IMR-90 (cell line): ENCODE measurements at regions not wholly inside any gene's neighbourhood (a gene's known extent, or its start where the extent isn't known, plus 50 kb on each side); places are given as distances from the start of the nearest gene placed in this dataset.

ENCODE experiments used
- ATAC-seq: fragments of 200-7000 bp; cut with Tn5 transposase; 2 replicates; pipeline ENCODE4 v1.9.1; 2020; ENCODE audit warnings: low read depth, mild to moderate bottlenecking, moderate library complexity
- BruUV-seq: library from RNA; stranded (reverse); fragments of 400-500 nt; replicated peaks from 2 replicates; lab custom pipeline; 2021; lab: Mats Ljungman, UMichigan
- CTCF ChIA-PET: fragments of 300-600 bp; formaldehyde crosslinking; extraction: SDS; loops from one replicate; lab custom pipeline; 2021; ENCODE audit warnings: antibody characterized with exemption; lab: Yijun Ruan, JAX
- POLR2A ChIA-PET: fragments of 300-600 bp; sonication (Branson Sonifier 250); formaldehyde crosslinking; loops from one replicate; lab custom pipeline; 2022; ENCODE audit warnings: antibody characterized with exemption; ENCODE audit not compliant: unreplicated experiment; lab: Charles Lee
- DNase-seq: peaks from one replicate; pipeline ENCODE4 v3.0.0; 2013
- H2AFZ ChIP-seq: replicated peaks from 2 replicates; pipeline ENCODE3; 2013; ENCODE audit warnings: low read length, mild to moderate bottlenecking; ENCODE audit not compliant: poor library complexity
- H2AK5ac ChIP-seq: 2 replicates; pipeline ENCODE4 v1.6.1; 2013; ENCODE audit warnings: low read depth, low read length, inconsistent platforms
- H2AK9ac ChIP-seq: replicated peaks from 2 replicates; pipeline ENCODE3; 2013; ENCODE audit warnings: mild to moderate bottlenecking, low read depth, low read length, moderate library complexity; ENCODE audit not compliant: poor library complexity
- H2BK120ac ChIP-seq: 2 replicates; pipeline ENCODE4 v1.6.1; 2013; ENCODE audit warnings: low read depth, low read length, inconsistent platforms
- H2BK15ac ChIP-seq: 3 replicates; pipeline ENCODE4 v1.6.1; 2013; ENCODE audit warnings: low read depth, low read length, inconsistent platforms
- H2BK20ac ChIP-seq: 2 replicates; pipeline ENCODE4 v1.6.1; 2013; ENCODE audit warnings: low read depth, mild to moderate bottlenecking, inconsistent platforms, low read length, moderate library complexity
- H2BK5ac ChIP-seq: 2 replicates; pipeline ENCODE4 v1.6.1; 2013; ENCODE audit warnings: mild to moderate bottlenecking, low read depth, low read length, inconsistent platforms; ENCODE audit not compliant: poor library complexity, severe bottlenecking
- H3K14ac ChIP-seq: replicated peaks from 2 replicates; pipeline ENCODE4 v1.6.1; 2013; ENCODE audit warnings: low read depth, low read length, inconsistent platforms
- H3K18ac ChIP-seq: 2 replicates; pipeline ENCODE4 v1.6.1; 2013; ENCODE audit warnings: low read depth, low read length, control low read depth
- H3K23ac ChIP-seq: 2 replicates; pipeline ENCODE4 v1.6.1; 2013; ENCODE audit warnings: low read depth, low read length, inconsistent platforms
- H3K27ac ChIP-seq: 2 replicates; pipeline ENCODE4 v1.5.1; 2013; ENCODE audit warnings: mild to moderate bottlenecking, control low read depth, low read length; ENCODE audit not compliant: insufficient read depth
- H3K27me3 ChIP-seq: 2 replicates; pipeline ENCODE4 v1.6.1; 2013; ENCODE audit warnings: low read length; ENCODE audit not compliant: control insufficient read depth, insufficient read depth
- H3K36me3 ChIP-seq: 2 replicates; pipeline ENCODE4 v1.6.1; 2013; ENCODE audit warnings: low read length, mixed read lengths; ENCODE audit not compliant: control insufficient read depth, insufficient read depth
- H3K4ac ChIP-seq: 2 replicates; pipeline ENCODE4 v1.6.1; 2013; ENCODE audit warnings: low read depth, low read length, inconsistent platforms
- H3K4me1 ChIP-seq: 2 replicates; pipeline ENCODE4 v1.6.1; 2013; ENCODE audit warnings: low read length, mixed read lengths; ENCODE audit not compliant: control insufficient read depth, insufficient read depth
- H3K4me2 ChIP-seq: 2 replicates; pipeline ENCODE4 v1.6.1; 2013; ENCODE audit warnings: low read depth, mild to moderate bottlenecking, control low read depth, low read length, moderate library complexity
- H3K4me3 ChIP-seq: 2 replicates; pipeline ENCODE4 v1.5.1; 2013; ENCODE audit warnings: low read depth, mild to moderate bottlenecking, control low read depth, low read length, moderate library complexity; ENCODE audit not compliant: insufficient read depth
- H3K56ac ChIP-seq: 2 replicates; pipeline ENCODE4 v1.6.1; 2013; ENCODE audit warnings: low read length, inconsistent platforms; ENCODE audit not compliant: insufficient read depth; ENCODE audit errors: extremely low read depth
- H3K79me1 ChIP-seq, 2 experiments: 2 replicates each; pipeline ENCODE4 v1.6.1; 2013; ENCODE audit warnings: low read length in 2 of 2, inconsistent platforms in 1 of 2, low read depth in 1 of 2
- H3K9ac ChIP-seq: 2 replicates; pipeline ENCODE4 v1.6.1; 2013; ENCODE audit warnings: low read depth, low read length, control low read depth
- H3K9me1 ChIP-seq: 2 replicates; pipeline ENCODE4 v1.6.1; 2013; ENCODE audit warnings: low read length, inconsistent platforms; ENCODE audit not compliant: insufficient read depth
- H3K9me3 ChIP-seq: 2 replicates; pipeline ENCODE4 v1.6.1; 2013; ENCODE audit warnings: low read length; ENCODE audit not compliant: control insufficient read depth, insufficient read depth
- H4K20me1 ChIP-seq: 2 replicates; pipeline ENCODE4 v1.6.1; 2013; ENCODE audit warnings: low read length, inconsistent platforms; ENCODE audit not compliant: insufficient read depth
- H4K5ac ChIP-seq: 2 replicates; pipeline ENCODE4 v1.6.1; 2013; ENCODE audit warnings: mild to moderate bottlenecking, low read depth, low read length, control low read depth
- H4K8ac ChIP-seq, 2 experiments: 2 replicates each; pipeline ENCODE4 v1.6.1; 2013; ENCODE audit warnings: low read depth in 2 of 2, low read length in 2 of 2, control low read depth in 1 of 2, inconsistent platforms in 1 of 2
- H4K91ac ChIP-seq: 2 replicates; pipeline ENCODE4 v1.6.1; 2013; ENCODE audit warnings: low read depth, low read length, inconsistent platforms; ENCODE audit not compliant: insufficient read depth
- NFE2L2 ChIP-seq: fragments of 150-350 bp; IDR thresholded peaks from 2 replicates; pipeline ENCODE4 v1.6.1; 2016; ENCODE audit warnings: low read depth, mild to moderate bottlenecking, low read length
- WGBS, 2 experiments: methylation state at CpG; one replicate each; pipeline versions ENCODE4 v1.1.5 to v1.1.7; 2013; ENCODE audit warnings: missing lambda C conversion rate in 2 of 2; ENCODE audit not compliant: insufficient read length in 1 of 2; ENCODE audit errors: extremely low coverage in 2 of 2; 5-methylcytosine and 5-hydroxymethylcytosine counted together
- dilution Hi-C: fragments of 300-500 bp; cut with HindIII; formaldehyde crosslinking; loops from one replicate; pipeline ENCODE4 v1.14.3; 2018; ENCODE audit warnings: low sequenced_read_pairs; ENCODE audit not compliant: unreplicated experiment
- in situ Hi-C: fragments of 300-500 bp; cut with MboI; formaldehyde crosslinking; loops from 3 replicates; pipeline ENCODE4 v1.14.3; 2019; ENCODE audit warnings: low sequenced_read_pairs, inconsistent platforms, mixed read lengths
- intact Hi-C: fragments of 100-400 bp; cut with micrococcal nuclease; formaldehyde crosslinking; loops from 2 replicates; pipeline ENCODE4 v1.10.0; 2022

- no peaks in the 10 kb centered on the region for H3K36me3 ChIP-seq
- H2BK20ac ChIP-seq, result no peak overlapping the region
- H3K4ac ChIP-seq, result no peak overlapping the region
- H3K9me1 ChIP-seq, result no peaks in the 10 kb centered on the region
- H4K8ac ChIP-seq, result no peak overlapping the region
- H3K79me1 ChIP-seq, result no peaks in the 10 kb centered on the region
- no peak overlapping the region for H3K4me3 ChIP-seq
- no CpG with 5 or more reads among the region's 2 CpGs for whole genome bisulfite sequencing, 2 experiments
- H3K18ac ChIP-seq, result no peak overlapping the region
- no peak overlapping the region for H2AK9ac ChIP-seq
- H3K4me1 ChIP-seq, result no peaks in the 10 kb centered on the region
- H2AK5ac ChIP-seq, result no peak overlapping the region
- no peak overlapping the region for H2BK15ac ChIP-seq
- H4K5ac ChIP-seq, result no peak overlapping the region
- POLR2A ChIA-PET, result no interaction called here
- no peak overlapping the region for H3K56ac ChIP-seq
- no peak overlapping the region for H2BK5ac ChIP-seq
- H3K4me2 ChIP-seq, result no peak overlapping the region
- BruUV-seq, result no TSS peak
- H4K20me1 ChIP-seq, result no peaks in the 10 kb centered on the region
- H3K27me3 ChIP-seq, result no peaks in the 10 kb centered on the region
- H2AFZ ChIP-seq, result no peak overlapping the region
- in situ Hi-C loops (loop anchor here (25.0 kb wide), 1 partner anchor 887 kb away; no protein-coding TSS in a partner anchor), dilution Hi-C loops (no loop called here), intact Hi-C loops (loop anchor here (5.0 kb wide), 1 partner anchor 947 kb away; no protein-coding TSS in a partner anchor)
- DNase-seq (peak; percentile 40), ATAC-seq (no peak)
- no peak overlapping the region for H3K14ac ChIP-seq
- H3K9ac ChIP-seq, result no peak overlapping the region
- CTCF ChIA-PET, result interaction anchor here (0.7 kb wide), 1 partner anchor 755 kb away, joined by 4 read pairs; no protein-coding TSS in a partner anchor
- H3K9me3 ChIP-seq, result no peaks in the 10 kb centered on the region
- H4K91ac ChIP-seq, result no peak overlapping the region
- H3K23ac ChIP-seq, result no peak overlapping the region
- H3K27ac ChIP-seq, result no peak overlapping the region
- no peak for TF ChIP-seq NFE2L2
- H2BK120ac ChIP-seq, result no peak overlapping the region
These were observed 1052.8 kb downstream of the BRINP3 start for GRCh38 chr1:189424746-189425331.
